Epidermal melanocyte (primary cell): ENCODE measurements at regions not wholly inside any gene's neighbourhood (a gene's known extent, or its start where the extent isn't known, plus 50 kb on each side); places are given as distances from the start of the nearest gene placed in this dataset.
"Not testable (repeated sequence)": the region's sequence is repeated elsewhere in the genome, so short reads cannot be mapped to it uniquely, and the experiment has no call there.

ENCODE experiments used
- DNase-seq: peaks from one replicate; pipeline ENCODE4 v3.0.0; 2011; ENCODE audit warnings: low spot score; ENCODE audit not compliant: insufficient read length

GRCh38 chr14:103259801-103260628 is 74.0 kb upstream of the EIF5 start:
- no peak for DNase-seq

- no peak for DNase-seq
These were observed 73.4 kb upstream of the EIF5 start for GRCh38 chr14:103260629-103261124.

GRCh38 chr14:103267226-103267910 is 66.7 kb upstream of the EIF5 start:
- DNase-seq: no peak

- DNase-seq: no peak
These were observed 62.8 kb upstream of the EIF5 start for GRCh38 chr14:103271189-103271588.

- DNase-seq: no peak
These were observed 60.8 kb upstream of the EIF5 start for GRCh38 chr14:103273145-103273744.

GRCh38 chr14:103273745-103274615 is 60.1 kb upstream of the EIF5 start:
- DNase-seq: no peak

- DNase-seq: no peak
These were observed 59.0 kb upstream of the EIF5 start for GRCh38 chr14:103275000-103275399.

GRCh38 chr14:103277931-103278330 is 56.1 kb upstream of the EIF5 start:
- no peak for DNase-seq

- no peak for DNase-seq
These were observed 54.7 kb upstream of the EIF5 start for GRCh38 chr14:103279142-103280025.

- DNase-seq: no peak
These were observed 53.6 kb upstream of the EIF5 start for GRCh38 chr14:103280278-103280928.

GRCh38 chr14:103281496-103282231 is 52.4 kb upstream of the EIF5 start:
- DNase-seq: peak; percentile 95

- not testable (repeated sequence) for DNase-seq
These were observed 51.7 kb upstream of the EIF5 start for GRCh38 chr14:103282309-103282708.

- DNase-seq: no peak
These were observed 51.1 kb upstream of the EIF5 start for GRCh38 chr14:103282932-103283331.

GRCh38 chr14:103283916-103284315 is 50.1 kb upstream of the EIF5 start:
- DNase-seq: no peak
